Fibroblast of pulmonary artery (primary cell): ENCODE measurements at regions not wholly inside any gene's neighbourhood (a gene's known extent, or its start where the extent isn't known, plus 50 kb on each side); places are given as distances from the start of the nearest gene placed in this dataset.

Experiments used
- DNase-seq: peaks from one replicate; pipeline ENCODE4 v3.0.0-alpha.2; 2010; ENCODE audit warnings: low read depth
- H3K4me3 ChIP-seq: replicated peaks from 2 replicates; pipeline ENCODE4 v1.5.1; 2011; ENCODE audit warnings: low read depth, mild to moderate bottlenecking, control low read depth, low read length, moderate library complexity
- TF ChIP-seq, protein P1 (sequence below): IDR thresholded peaks from 2 replicates; pipeline ENCODE4 v1.5.1; 2011; ENCODE audit warnings: mild to moderate bottlenecking, control low read depth, low read length, inconsistent platforms; ENCODE audit errors: missing control alignments

DNA sequence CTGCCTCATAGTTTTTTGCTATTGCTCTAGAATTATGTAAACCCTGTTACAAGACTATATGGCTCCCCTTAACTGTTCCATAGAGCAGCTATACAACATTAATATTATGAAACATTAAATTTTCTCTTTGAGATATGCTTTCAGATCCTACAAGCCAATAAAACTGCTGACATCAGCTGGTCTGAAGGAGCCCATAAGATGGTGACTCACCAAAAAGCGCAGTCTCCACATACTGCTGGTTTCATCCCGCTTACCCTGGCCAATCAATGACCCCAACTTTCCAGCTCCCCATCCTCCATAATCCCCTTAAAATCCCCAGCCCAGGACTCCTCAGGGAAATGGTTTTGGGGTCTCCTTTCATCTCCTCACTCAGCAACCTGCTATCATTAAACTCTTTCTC lies 172.7 kb downstream of the NSG2 start:
- TF ChIP-seq, protein P1, sequence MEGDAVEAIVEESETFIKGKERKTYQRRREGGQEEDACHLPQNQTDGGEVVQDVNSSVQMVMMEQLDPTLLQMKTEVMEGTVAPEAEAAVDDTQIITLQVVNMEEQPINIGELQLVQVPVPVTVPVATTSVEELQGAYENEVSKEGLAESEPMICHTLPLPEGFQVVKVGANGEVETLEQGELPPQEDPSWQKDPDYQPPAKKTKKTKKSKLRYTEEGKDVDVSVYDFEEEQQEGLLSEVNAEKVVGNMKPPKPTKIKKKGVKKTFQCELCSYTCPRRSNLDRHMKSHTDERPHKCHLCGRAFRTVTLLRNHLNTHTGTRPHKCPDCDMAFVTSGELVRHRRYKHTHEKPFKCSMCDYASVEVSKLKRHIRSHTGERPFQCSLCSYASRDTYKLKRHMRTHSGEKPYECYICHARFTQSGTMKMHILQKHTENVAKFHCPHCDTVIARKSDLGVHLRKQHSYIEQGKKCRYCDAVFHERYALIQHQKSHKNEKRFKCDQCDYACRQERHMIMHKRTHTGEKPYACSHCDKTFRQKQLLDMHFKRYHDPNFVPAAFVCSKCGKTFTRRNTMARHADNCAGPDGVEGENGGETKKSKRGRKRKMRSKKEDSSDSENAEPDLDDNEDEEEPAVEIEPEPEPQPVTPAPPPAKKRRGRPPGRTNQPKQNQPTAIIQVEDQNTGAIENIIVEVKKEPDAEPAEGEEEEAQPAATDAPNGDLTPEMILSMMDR: no peak
- no peak overlapping the region for H3K4me3 ChIP-seq
- DNase-seq: no peak

DNA sequence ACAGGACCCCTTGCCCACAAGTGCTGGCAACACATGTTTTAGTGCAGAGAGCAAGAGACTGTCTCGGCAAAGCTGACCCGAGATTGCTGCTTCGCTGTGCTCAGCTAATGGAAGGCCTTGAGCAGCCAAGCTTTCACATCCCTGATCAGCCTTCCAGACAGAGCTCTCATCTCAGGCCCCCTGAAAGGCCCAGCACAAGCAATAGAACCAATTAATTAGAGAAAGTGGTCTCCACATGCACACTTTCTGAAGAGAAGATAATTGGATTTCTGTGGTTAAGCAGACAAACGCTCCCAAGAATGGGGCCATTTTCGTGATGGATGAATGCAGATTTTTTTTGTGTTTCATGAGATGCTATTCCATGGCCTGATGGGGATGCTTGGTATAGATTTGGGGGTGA lies 174.9 kb downstream of the NSG2 start:
- TF ChIP-seq, protein P1: no peak
- DNase-seq: no peak
- H3K4me3 ChIP-seq: no peak overlapping the region

DNA sequence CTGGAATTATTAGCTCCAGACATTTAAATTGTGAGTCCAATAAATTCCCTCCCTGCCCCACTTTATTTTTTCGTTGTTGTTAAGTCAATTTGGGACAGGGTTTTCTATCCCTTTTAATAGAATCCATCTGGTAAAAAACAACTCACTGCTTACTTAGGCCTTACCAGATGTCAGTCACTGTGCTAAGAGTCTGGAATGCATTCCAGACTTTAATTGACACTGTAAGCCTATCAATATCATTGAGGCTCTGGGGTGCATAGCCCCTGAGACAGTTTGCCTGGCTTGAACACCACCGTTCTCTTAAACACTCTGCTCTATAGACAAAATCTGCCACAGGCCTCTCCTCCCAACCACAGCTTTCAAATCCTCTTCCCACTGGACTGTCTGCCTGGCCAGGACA lies 175.9 kb downstream of the NSG2 start:
- DNase-seq: no peak

DNA sequence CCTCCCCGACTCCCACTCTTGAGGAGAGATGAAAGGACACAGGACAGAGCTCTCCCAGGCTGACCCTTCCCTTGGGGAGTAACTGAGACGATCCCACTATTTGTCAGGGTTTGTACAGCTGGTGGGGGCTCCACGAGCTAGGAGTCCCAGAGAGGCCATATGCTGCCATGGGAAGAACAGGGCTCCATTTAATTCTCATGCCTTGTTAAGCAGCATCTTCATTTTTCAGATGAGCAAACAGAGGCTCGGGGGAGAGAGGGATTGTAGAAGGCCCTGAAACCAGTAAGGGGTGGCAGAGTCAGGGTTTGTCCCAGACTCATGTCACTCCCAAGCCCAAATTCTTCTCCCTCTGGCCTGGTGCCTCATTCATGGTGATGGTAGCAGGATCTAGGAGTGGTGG lies 176.4 kb downstream of the NSG2 start:
- no peak for DNase-seq
- H3K4me3 ChIP-seq: no peak overlapping the region
- TF ChIP-seq, protein P1: no peak

More for the DNA sequence above, 175.9 kb downstream of the NSG2 start:
- TF ChIP-seq, protein P1: no peak
- no peak overlapping the region for H3K4me3 ChIP-seq

DNA sequence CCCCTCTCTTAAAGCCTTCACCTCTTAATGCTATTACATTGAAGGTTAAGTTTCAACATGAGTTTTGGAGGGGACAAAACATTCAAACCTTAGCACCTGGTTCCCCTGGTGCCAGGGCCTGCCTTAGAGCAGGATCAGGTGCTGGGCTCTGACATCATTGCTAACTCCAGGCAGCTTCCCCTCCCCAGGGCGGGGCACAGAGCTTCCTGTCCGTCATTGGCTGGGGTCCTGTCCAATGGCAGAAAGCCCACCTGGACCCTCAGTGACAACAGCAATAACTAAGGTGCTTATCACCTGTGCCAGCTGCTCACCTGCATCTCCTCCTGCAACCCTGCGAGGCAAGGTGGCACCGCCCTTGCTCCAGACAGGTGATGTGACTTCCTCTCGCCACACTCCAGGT lies 177.4 kb downstream of the NSG2 start:
- no peak for DNase-seq

DNA sequence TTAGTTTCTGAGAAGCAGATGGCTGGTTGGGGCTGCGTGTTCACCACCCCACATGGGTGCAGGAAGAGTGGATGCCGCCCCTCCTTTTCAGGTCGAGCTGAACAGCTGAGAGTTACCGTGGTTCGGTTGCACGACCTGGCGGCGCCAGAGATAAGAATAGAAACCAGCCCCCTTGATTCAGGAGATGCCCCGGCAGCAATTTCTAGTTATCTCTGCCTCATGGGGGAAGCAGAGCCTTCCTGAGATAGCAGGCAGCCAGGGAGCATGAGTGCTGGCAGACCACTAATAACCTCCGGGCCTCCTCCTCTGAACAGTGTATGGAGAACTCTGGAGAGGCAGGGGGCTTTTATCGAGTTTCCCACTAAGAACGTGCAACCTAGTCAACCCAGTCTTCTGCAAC lies 177.8 kb downstream of the NSG2 start:
- no peak for DNase-seq
- no peak overlapping the region for H3K4me3 ChIP-seq
- TF ChIP-seq, protein P1: no peak

More for the DNA sequence above, 177.4 kb downstream of the NSG2 start:
- H3K4me3 ChIP-seq: no peak overlapping the region
- TF ChIP-seq, protein P1: no peak

DNA sequence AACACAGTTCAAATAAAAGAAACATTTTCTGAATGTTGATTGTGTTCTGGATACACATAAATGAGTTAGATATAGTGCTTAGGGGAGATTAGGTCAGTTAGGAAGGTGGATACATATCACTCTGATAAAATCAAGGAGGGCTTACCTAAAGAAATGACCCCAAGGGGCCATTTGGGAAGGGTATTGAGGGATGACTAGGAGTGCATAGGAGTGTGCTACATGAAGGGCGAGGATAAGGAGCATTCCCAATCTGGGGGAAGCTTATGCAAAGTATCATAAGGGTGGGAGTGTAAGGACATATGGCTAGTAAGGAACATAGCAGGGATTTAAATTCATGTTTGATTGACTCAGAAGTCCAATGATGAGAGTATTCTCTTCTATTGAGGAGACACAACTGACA lies 183.6 kb downstream of the NSG2 start:
- no peak for DNase-seq
- no peak overlapping the region for H3K4me3 ChIP-seq
- TF ChIP-seq, protein P1: no peak
